SK-N-MC (cell line): ENCODE measurements at regions not wholly inside any gene's neighbourhood (a gene's known extent, or its start where the extent isn't known, plus 50 kb on each side); places are given as distances from the start of the nearest gene placed in this dataset.

Experiments used
- EZH2 ChIP-seq: fragments of 200-600 bp; sonication (generic); IDR thresholded peaks from one replicate; pipeline ENCODE4 v1.6.1; 2017; ENCODE audit warnings: antibody characterized with exemption
- FOXP2 ChIP-seq: optimal IDR thresholded peaks from 2 replicates; pipeline ENCODE3; 2011; ENCODE audit warnings: mild to moderate bottlenecking, moderate library complexity; ENCODE audit not compliant: insufficient read depth; ENCODE audit errors: extremely low read length, control extremely low read depth
- POLR2AphosphoS5 ChIP-seq: IDR thresholded peaks from 2 replicates; pipeline ENCODE4 v1.6.1; 2012; ENCODE audit warnings: mild to moderate bottlenecking, low read depth, low read length, borderline replicate concordance

- no peak for TF ChIP-seq EZH2
- no peak for TF ChIP-seq POLR2AphosphoS5
- TF ChIP-seq FOXP2: no peak
Observed at GRCh38 chr2:66899109-66899508, 464.2 kb downstream of the MEIS1 start.
